Naive thymus-derived CD4-positive, alpha-beta T cell (primary cell): ENCODE measurements at regions not wholly inside any gene's neighbourhood (a gene's known extent, or its start where the extent isn't known, plus 50 kb on each side); places are given as distances from the start of the nearest gene placed in this dataset.

Experiments
- ATAC-seq: fragments of 150-1000 bp; cut with Tn5 transposase; 2 replicates; pipeline ENCODE4 v1.10.0; 2021; ENCODE audit warnings: mild to moderate bottlenecking, moderate library complexity
- CTCF ChIA-PET: fragments of 350-600 bp; sonication (Branson Sonifier 250); formaldehyde crosslinking; loops from one replicate; lab custom pipeline; 2021; ENCODE audit warnings: antibody characterized with exemption; lab: Charles Lee
- POLR2A ChIA-PET: fragments of 350-600 bp; sonication (Branson Sonifier 250); formaldehyde crosslinking; loops from one replicate; lab custom pipeline; 2021; ENCODE audit warnings: antibody characterized with exemption, inconsistent platforms; lab: Charles Lee
- DNase-seq, 9 donors: peaks; one replicate each; pipeline versions ENCODE4 v3.0.0 to v3.0.0-alpha.2; 2020 to 2022; ENCODE audit warnings: mixed read lengths in 1 of 9
- H3K27ac ChIP-seq: one replicate; pipeline ENCODE4 v1.7.0; 2013; ENCODE audit warnings: mild to moderate bottlenecking, low read depth, low read length, moderate library complexity
- H3K27me3 ChIP-seq, 2 donors: one replicate each; pipeline ENCODE4 v1.7.0; 2013; ENCODE audit warnings: low read length in 2 of 2, mild to moderate bottlenecking in 2 of 2, moderate library complexity in 2 of 2; ENCODE audit not compliant: control insufficient read depth in 2 of 2, insufficient read depth in 2 of 2
- H3K36me3 ChIP-seq, 3 experiments: 1 replicate in 2 of 3; 2 replicates in 1 of 3; pipeline ENCODE4 v1.7.0; 2013; ENCODE audit warnings: low read length in 3 of 3, mild to moderate bottlenecking in 3 of 3, moderate library complexity in 1 of 3; ENCODE audit not compliant: insufficient read depth in 3 of 3, control insufficient read depth in 2 of 3
- H3K4me1 ChIP-seq, 2 donors: one replicate each; pipeline ENCODE4 v1.7.0; 2013; ENCODE audit warnings: low read length in 2 of 2, mild to moderate bottlenecking in 2 of 2, moderate library complexity in 1 of 2; ENCODE audit not compliant: control insufficient read depth in 2 of 2, insufficient read depth in 2 of 2
- H3K4me3 ChIP-seq: 2 replicates; pipeline ENCODE4 v1.7.0; 2013; ENCODE audit warnings: mild to moderate bottlenecking, low read length
- H3K9me3 ChIP-seq, 3 experiments: 1 replicate in 2 of 3; 2 replicates in 1 of 3; pipeline ENCODE4 v1.7.0; 2013; ENCODE audit warnings: low read length in 3 of 3; ENCODE audit not compliant: control insufficient read depth in 2 of 3
- H3K27ac Mint-ChIP-seq, 9 donors: one replicate each; pipeline ENCODE4 v1.8.0; 2020 to 2022; ENCODE audit warnings: mixed read lengths in 9 of 9, mild to moderate bottlenecking in 8 of 9, moderate library complexity in 5 of 9, inconsistent platforms in 2 of 9
- H3K27me3 Mint-ChIP-seq, 5 donors: one replicate each; pipeline ENCODE4 v1.8.0; 2021 to 2022; ENCODE audit warnings: mixed read lengths in 5 of 5, mild to moderate bottlenecking in 1 of 5
- H3K36me3 Mint-ChIP-seq, 5 donors: one replicate each; pipeline ENCODE4 v1.8.0; 2020 to 2022; ENCODE audit warnings: mixed read lengths in 5 of 5, mild to moderate bottlenecking in 3 of 5, inconsistent platforms in 1 of 5
- H3K4me1 Mint-ChIP-seq, 7 donors: one replicate each; pipeline ENCODE4 v1.8.0; 2020 to 2022; ENCODE audit warnings: mixed read lengths in 7 of 7, mild to moderate bottlenecking in 3 of 7, inconsistent platforms in 1 of 7
- H3K4me3 Mint-ChIP-seq, 10 donors: one replicate each; pipeline ENCODE4 v1.8.0; 2020 to 2022; ENCODE audit warnings: mild to moderate bottlenecking in 10 of 10, mixed read lengths in 10 of 10, moderate library complexity in 6 of 10, inconsistent platforms in 2 of 10
- H3K9me3 Mint-ChIP-seq, 11 donors: one replicate each; pipeline ENCODE4 v1.8.0; 2020 to 2022; ENCODE audit warnings: mixed read lengths in 11 of 11, mild to moderate bottlenecking in 4 of 11, inconsistent platforms in 1 of 11, moderate library complexity in 1 of 11
- intact Hi-C, 2 donors: fragments of 100-400 bp; cut with micrococcal nuclease; formaldehyde crosslinking; loops; one replicate each; pipeline ENCODE4 v1.15.1; 2023

DNA sequence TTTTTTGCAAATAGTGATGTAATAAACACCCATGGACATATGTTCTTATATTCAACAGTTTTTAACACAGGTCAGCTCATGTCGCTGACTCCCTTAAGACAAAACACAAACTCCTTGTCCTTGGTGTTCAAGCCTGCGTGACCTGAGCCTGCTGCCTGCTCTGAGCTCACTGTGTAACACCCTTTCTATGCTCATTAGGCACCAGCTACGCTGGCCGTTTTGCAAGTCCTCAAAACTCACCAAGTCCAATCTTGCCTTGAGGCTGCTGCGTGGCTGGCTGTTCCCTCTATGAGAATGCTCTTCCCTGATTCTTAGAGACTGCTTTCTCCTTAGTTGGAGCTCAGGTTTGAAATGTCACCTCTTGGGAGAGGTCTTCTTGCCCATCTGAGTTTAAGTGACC, 100.5 kb upstream of the GLI2 start:
- Mint-ChIP-seq H3K4me1 (no peaks in the 10 kb centered on the region), H3K4me3 (no peak overlapping the region), H3K27ac (no peak overlapping the region), H3K9me3 (peaks cover 0 to 4% (median 0%) of the 10 kb centered on the region in 11 donors), H3K27me3 (peaks cover 0 to 12% (median 4%) of the 10 kb centered on the region in 5 donors), H3K36me3 (no peaks in the 10 kb centered on the region)
- no peaks in the 10 kb centered on the region for H3K4me1 ChIP-seq
- no peak overlapping the region for H3K4me3 ChIP-seq
- no peak overlapping the region for H3K27ac ChIP-seq
- no peaks in the 10 kb centered on the region for H3K27me3 ChIP-seq
- ATAC-seq (no peak), DNase-seq (no peak)
- ChIA-PET POLR2A (no interaction called here), CTCF (no interaction called here)
- intact Hi-C loops, result no loop called here
- H3K36me3 ChIP-seq, result no peaks in the 10 kb centered on the region
- H3K9me3 ChIP-seq, result no peaks in the 10 kb centered on the region

DNA sequence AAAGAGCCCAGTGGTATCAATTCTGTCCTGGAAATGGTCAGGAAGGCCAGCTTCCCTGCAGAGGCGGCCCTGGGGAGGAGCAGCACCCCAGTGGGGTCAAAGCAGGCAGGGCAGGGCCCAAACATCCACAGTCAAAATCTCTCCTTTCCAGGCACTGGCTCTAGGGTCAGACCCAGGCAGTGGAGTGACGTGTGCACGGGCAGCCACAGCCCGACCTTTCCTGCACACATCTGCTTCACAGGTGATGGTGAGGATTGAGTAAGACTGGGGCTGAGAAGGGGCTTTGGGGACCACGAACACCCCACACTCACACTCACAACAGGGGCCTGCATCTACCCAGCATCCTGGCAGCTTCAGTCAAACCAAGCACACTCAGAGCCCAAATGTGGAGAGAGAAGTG, 97.8 kb upstream of the GLI2 start:
- Mint-ChIP-seq H3K27ac (no peak overlapping the region), H3K4me3 (no peak overlapping the region), H3K27me3 (peaks cover 0 to 16% (median 12%) of the 10 kb centered on the region in 5 donors), H3K4me1 (no peaks in the 10 kb centered on the region), H3K9me3 (peaks cover 0 to 8% (median 0%) of the 10 kb centered on the region in 11 donors), H3K36me3 (no peaks in the 10 kb centered on the region)
- H3K9me3 ChIP-seq, result no peaks in the 10 kb centered on the region
- ChIA-PET POLR2A (no interaction called here), CTCF (no interaction called here)
- H3K27me3 ChIP-seq, result no peaks in the 10 kb centered on the region
- no peak for DNase-seq
- no peak for ATAC-seq
- H3K36me3 ChIP-seq, result no peaks in the 10 kb centered on the region
- no peak overlapping the region for H3K4me3 ChIP-seq
- no peak overlapping the region for H3K27ac ChIP-seq
- intact Hi-C loops, result no loop called here
- H3K4me1 ChIP-seq, result no peaks in the 10 kb centered on the region

GRCh38 chr2:120638450-120638849, 97.2 kb upstream of the GLI2 start:
- H3K36me3 Mint-ChIP-seq, result no peaks in the 10 kb centered on the region

GRCh38 chr2:120641366-120641771, 94.3 kb upstream of the GLI2 start:
- Mint-ChIP-seq H3K4me3 (no peak overlapping the region), H3K4me1 (no peaks in the 10 kb centered on the region), H3K27ac (no peak overlapping the region), H3K27me3 (peaks cover 0 to 12% (median 8%) of the 10 kb centered on the region in 5 donors), H3K36me3 (no peaks in the 10 kb centered on the region), H3K9me3 (peaks cover 0 to 8% (median 0%) of the 10 kb centered on the region in 11 donors)
- CTCF ChIA-PET, result no interaction called here
- H3K9me3 ChIP-seq, result no peaks in the 10 kb centered on the region
- intact Hi-C loops, result no loop called here
- no peaks in the 10 kb centered on the region for H3K4me1 ChIP-seq
- DNase-seq, result no peak
- H3K36me3 ChIP-seq, result no peaks in the 10 kb centered on the region
- ATAC-seq, result no peak
- no peaks in the 10 kb centered on the region for H3K27me3 ChIP-seq
- H3K4me3 ChIP-seq, result no peak overlapping the region
- H3K27ac ChIP-seq, result no peak overlapping the region
- POLR2A ChIA-PET, result no interaction called here

More at GRCh38 chr2:120638450-120638849, 97.2 kb upstream of the GLI2 start:
- Mint-ChIP-seq H3K4me3 (no peak overlapping the region), H3K9me3 (peaks cover 0 to 8% (median 0%) of the 10 kb centered on the region in 11 donors), H3K27ac (no peak overlapping the region), H3K4me1 (no peaks in the 10 kb centered on the region), H3K27me3 (peaks cover 0 to 15% (median 12%) of the 10 kb centered on the region in 5 donors)
- Histone ChIP-seq H3K4me1 (no peaks in the 10 kb centered on the region), H3K9me3 (no peaks in the 10 kb centered on the region), H3K27ac (no peak overlapping the region), H3K4me3 (no peak overlapping the region), H3K27me3 (no peaks in the 10 kb centered on the region), H3K36me3 (no peaks in the 10 kb centered on the region)
- DNase-seq (no peak), ATAC-seq (no peak)
- CTCF ChIA-PET, result interaction anchor here (0.6 kb wide), 1 partner anchor 33 kb away, joined by 3 read pairs; no protein-coding TSS in a partner anchor
- intact Hi-C loops, result no loop called here
- POLR2A ChIA-PET, result no interaction called here

- H3K27me3 ChIP-seq, result no peaks in the 10 kb centered on the region
- peaks cover 0 to 14% (median 8%) of the 10 kb centered on the region in 5 donors for H3K27me3 Mint-ChIP-seq
- H3K36me3 Mint-ChIP-seq, result no peaks in the 10 kb centered on the region
- POLR2A ChIA-PET, result no interaction called here
- ATAC-seq (no peak), DNase-seq (no peak)
- CTCF ChIA-PET, result interaction anchor here (0.5 kb wide), 1 partner anchor 112 kb away, joined by 3 read pairs; no protein-coding TSS in a partner anchor
- no peak overlapping the region for H3K4me3 ChIP-seq
- H3K4me1 Mint-ChIP-seq, result no peaks in the 10 kb centered on the region
- no peaks in the 10 kb centered on the region for H3K9me3 ChIP-seq
- H3K27ac Mint-ChIP-seq, result no peak overlapping the region
- intact Hi-C loops, result no loop called here
- H3K4me3 Mint-ChIP-seq, result no peak overlapping the region
- H3K36me3 ChIP-seq, result no peaks in the 10 kb centered on the region
- H3K4me1 ChIP-seq, result no peaks in the 10 kb centered on the region
- H3K27ac ChIP-seq, result no peak overlapping the region
- H3K9me3 Mint-ChIP-seq, result peaks cover 0 to 8% (median 0%) of the 10 kb centered on the region in 11 donors
These were observed 93.0 kb upstream of the GLI2 start for GRCh38 chr2:120642646-120643045.

DNA sequence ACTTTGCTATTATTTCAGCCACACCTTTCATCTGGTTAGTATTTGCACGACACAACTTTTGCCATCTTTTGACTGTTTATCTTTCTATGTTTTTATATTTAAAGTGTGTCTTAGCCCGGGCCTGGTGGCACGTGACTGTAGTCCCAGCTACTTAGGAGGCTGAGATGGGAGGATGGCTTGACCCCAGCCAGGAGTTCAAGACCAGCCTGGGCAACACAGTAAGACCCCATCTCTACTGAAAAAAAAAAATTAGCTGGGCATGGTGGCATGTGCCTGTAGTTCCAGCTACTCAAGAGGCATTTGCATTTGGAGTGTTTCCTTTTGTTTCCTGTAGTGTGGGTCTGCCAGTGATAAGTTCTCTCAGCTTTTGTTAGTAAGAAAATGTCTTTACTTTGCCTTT, 88.7 kb upstream of the GLI2 start:
- Histone ChIP-seq H3K9me3 (peaks cover 0 to 8% (median 0%) of the 10 kb centered on the region in 3 experiments), H3K4me3 (no peak overlapping the region), H3K4me1 (no peaks in the 10 kb centered on the region), H3K27ac (no peak overlapping the region), H3K27me3 (no peaks in the 10 kb centered on the region), H3K36me3 (no peaks in the 10 kb centered on the region)
- DNase-seq (no peak), ATAC-seq (no peak)
- Mint-ChIP-seq H3K27me3 (peaks cover 0 to 12% (median 0%) of the 10 kb centered on the region in 5 donors), H3K4me1 (no peaks in the 10 kb centered on the region), H3K9me3 (peaks cover 4 to 35% (median 13%) of the 10 kb centered on the region in 11 donors), H3K27ac (no peak overlapping the region), H3K4me3 (no peak overlapping the region), H3K36me3 (peaks cover 0 to 5% (median 4%) of the 10 kb centered on the region in 5 donors)
- ChIA-PET CTCF (no interaction called here), POLR2A (no interaction called here)
- intact Hi-C loops, result no loop called here

GRCh38 chr2:120647487-120647886, 88.2 kb upstream of the GLI2 start:
- Mint-ChIP-seq H3K36me3 (peaks cover 0 to 5% (median 4%) of the 10 kb centered on the region in 5 donors), H3K27ac (no peak overlapping the region), H3K4me1 (no peaks in the 10 kb centered on the region), H3K9me3 (peaks cover 0 to 40% (median 15%) of the 10 kb centered on the region in 11 donors), H3K27me3 (peaks cover 0 to 12% (median under 1%) of the 10 kb centered on the region in 5 donors), H3K4me3 (no peak overlapping the region)
- Histone ChIP-seq H3K27me3 (no peaks in the 10 kb centered on the region), H3K27ac (no peak overlapping the region), H3K4me3 (no peak overlapping the region), H3K9me3 (peaks cover 0 to 8% (median 0%) of the 10 kb centered on the region in 3 experiments), H3K4me1 (no peaks in the 10 kb centered on the region), H3K36me3 (no peaks in the 10 kb centered on the region)
- POLR2A ChIA-PET, result no interaction called here
- intact Hi-C loops, result no loop called here
- no peak for DNase-seq
- ATAC-seq, result no peak
- CTCF ChIA-PET, result no interaction called here
